PC-9 (cell line): ENCODE measurements at regions not wholly inside any gene's neighbourhood (a gene's known extent, or its start where the extent isn't known, plus 50 kb on each side); places are given as distances from the start of the nearest gene placed in this dataset.

Experiments used
- BruUV-seq: library from RNA; stranded (reverse); fragments of 400-500 nt; replicated peaks from 2 replicates; lab custom pipeline; 2021; lab: Mats Ljungman, UMichigan
- CTCF ChIA-PET: fragments of 300-600 bp; sonication (Branson Sonifier 250); formaldehyde crosslinking; loops from one replicate; lab custom pipeline; 2022; ENCODE audit warnings: antibody characterized with exemption; lab: Charles Lee
- POLR2A ChIA-PET: fragments of 300-600 bp; sonication (Branson Sonifier 250); formaldehyde crosslinking; loops from one replicate; lab custom pipeline; 2022; ENCODE audit warnings: antibody characterized with exemption; ENCODE audit not compliant: unreplicated experiment; lab: Charles Lee
- DNase-seq, 2 experiments: peaks; one replicate each; pipeline versions ENCODE4 v3.0.0 to v3.0.0-alpha.2; 2015 to 2022; ENCODE audit warnings: mixed read lengths in 1 of 2
- H2AFZ ChIP-seq: fragments of 200-600 bp; sonication (generic); 2 replicates; pipeline ENCODE4 v1.8.1; 2017; ENCODE audit warnings: antibody characterized with exemption
- H3F3A ChIP-seq: fragments of 200-600 bp; sonication (generic); 2 replicates; pipeline ENCODE4 v1.8.1; 2017; ENCODE audit warnings: antibody characterized with exemption, mild to moderate bottlenecking, low read depth; ENCODE audit not compliant: insufficient read depth
- H3K27ac ChIP-seq: fragments of 200-600 bp; sonication (generic); 2 replicates; pipeline ENCODE4 v1.6.1; 2016; ENCODE audit warnings: mixed run types
- H3K27me3 ChIP-seq: fragments of 200-600 bp; sonication (generic); 2 replicates; pipeline ENCODE4 v1.6.1; 2016; ENCODE audit warnings: low read depth, mixed run types; ENCODE audit not compliant: insufficient read depth
- H3K36me3 ChIP-seq: fragments of 200-600 bp; sonication (generic); 2 replicates; pipeline ENCODE4 v1.6.1; 2016; ENCODE audit warnings: low read depth, mixed run types
- H3K4me1 ChIP-seq: fragments of 200-600 bp; sonication (generic); replicated peaks from 2 replicates; pipeline ENCODE4 v1.6.1; 2016; ENCODE audit warnings: mixed run types; ENCODE audit not compliant: insufficient read depth
- H3K4me2 ChIP-seq: fragments of 200-600 bp; sonication (generic); 2 replicates; pipeline ENCODE4 v1.6.1; 2017; ENCODE audit warnings: mixed run types
- H3K4me3 ChIP-seq: fragments of 200-600 bp; sonication (generic); 2 replicates; pipeline ENCODE4 v1.6.1; 2016; ENCODE audit warnings: mixed run types
- H3K79me2 ChIP-seq: fragments of 200-600 bp; sonication (generic); 2 replicates; pipeline ENCODE4 v1.6.1; 2017; ENCODE audit warnings: low read depth, mixed run types
- H3K9me2 ChIP-seq: fragments of 200-600 bp; sonication (generic); 2 replicates; pipeline ENCODE4 v1.8.1; 2017; ENCODE audit warnings: mild to moderate bottlenecking; ENCODE audit not compliant: insufficient read depth
- H3K9me3 ChIP-seq: fragments of 200-600 bp; sonication (generic); 2 replicates; pipeline ENCODE4 v1.8.1; 2016; ENCODE audit warnings: low read depth; ENCODE audit not compliant: insufficient read depth
- H4K20me1 ChIP-seq: fragments of 200-600 bp; sonication (generic); 2 replicates; pipeline ENCODE4 v1.8.1; 2017; ENCODE audit not compliant: insufficient read depth
- EZH2 ChIP-seq: fragments of 200-600 bp; sonication (generic); IDR thresholded peaks from 2 replicates; pipeline ENCODE4 v1.8.0; 2017; ENCODE audit warnings: antibody characterized with exemption, low read depth
- intact Hi-C: fragments of 100-400 bp; cut with micrococcal nuclease; formaldehyde crosslinking; loops from one replicate; pipeline ENCODE4 v1.10.0; 2022; ENCODE audit not compliant: unreplicated experiment
- TF ChIP-seq, protein P1 (sequence below): fragments of 200-600 bp; sonication (generic); conservative IDR thresholded peaks from 2 replicates; pipeline ENCODE4 v1.6.1; 2017; ENCODE audit warnings: mixed run types, antibody characterized with exemption, mild to moderate bottlenecking, moderate library complexity

DNA sequence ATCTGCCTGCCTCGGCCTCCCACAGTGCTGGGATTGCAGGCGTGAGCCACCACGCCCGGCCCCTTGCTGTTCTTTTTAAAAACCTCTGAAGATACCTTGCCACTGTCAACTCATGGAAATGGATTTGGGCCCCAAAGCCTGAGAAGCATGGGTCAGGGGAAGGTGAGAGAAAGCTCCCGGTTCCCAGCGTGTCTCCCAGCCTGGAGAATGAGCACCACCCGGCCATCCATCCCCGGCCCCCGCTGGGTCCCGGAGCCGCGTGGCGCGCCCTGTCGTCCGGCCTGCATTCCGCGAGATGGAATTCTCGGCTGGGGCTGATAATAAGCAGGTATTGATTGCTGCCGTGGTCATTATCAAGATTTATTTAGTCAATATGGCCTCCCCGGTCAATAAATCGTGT lies 126.5 kb upstream of the MYL2 start:
- ChIA-PET POLR2A (no interaction called here), CTCF (no interaction called here)
- H3F3A ChIP-seq = no peaks in the 10 kb centered on the region
- peaks cover 84% of the 10 kb centered on the region for H3K27me3 ChIP-seq
- intact Hi-C loops = no loop called here
- no peak overlapping the region for H3K4me3 ChIP-seq
- H3K27ac ChIP-seq = no peak overlapping the region
- H3K36me3 ChIP-seq = no peaks in the 10 kb centered on the region
- no peaks in the 10 kb centered on the region for H3K79me2 ChIP-seq
- no peaks in the 10 kb centered on the region for H4K20me1 ChIP-seq
- no TSS peak for BruUV-seq
- H3K9me2 ChIP-seq = no peaks in the 10 kb centered on the region
- no peak overlapping the region for H3K4me2 ChIP-seq
- DNase-seq = no peak
- no peaks in the 10 kb centered on the region for H3K9me3 ChIP-seq
- H3K4me1 ChIP-seq = no peaks in the 10 kb centered on the region
- no peak for TF ChIP-seq EZH2
- TF ChIP-seq, protein P1, sequence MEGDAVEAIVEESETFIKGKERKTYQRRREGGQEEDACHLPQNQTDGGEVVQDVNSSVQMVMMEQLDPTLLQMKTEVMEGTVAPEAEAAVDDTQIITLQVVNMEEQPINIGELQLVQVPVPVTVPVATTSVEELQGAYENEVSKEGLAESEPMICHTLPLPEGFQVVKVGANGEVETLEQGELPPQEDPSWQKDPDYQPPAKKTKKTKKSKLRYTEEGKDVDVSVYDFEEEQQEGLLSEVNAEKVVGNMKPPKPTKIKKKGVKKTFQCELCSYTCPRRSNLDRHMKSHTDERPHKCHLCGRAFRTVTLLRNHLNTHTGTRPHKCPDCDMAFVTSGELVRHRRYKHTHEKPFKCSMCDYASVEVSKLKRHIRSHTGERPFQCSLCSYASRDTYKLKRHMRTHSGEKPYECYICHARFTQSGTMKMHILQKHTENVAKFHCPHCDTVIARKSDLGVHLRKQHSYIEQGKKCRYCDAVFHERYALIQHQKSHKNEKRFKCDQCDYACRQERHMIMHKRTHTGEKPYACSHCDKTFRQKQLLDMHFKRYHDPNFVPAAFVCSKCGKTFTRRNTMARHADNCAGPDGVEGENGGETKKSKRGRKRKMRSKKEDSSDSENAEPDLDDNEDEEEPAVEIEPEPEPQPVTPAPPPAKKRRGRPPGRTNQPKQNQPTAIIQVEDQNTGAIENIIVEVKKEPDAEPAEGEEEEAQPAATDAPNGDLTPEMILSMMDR = no peak
- H2AFZ ChIP-seq = no peak overlapping the region

DNA sequence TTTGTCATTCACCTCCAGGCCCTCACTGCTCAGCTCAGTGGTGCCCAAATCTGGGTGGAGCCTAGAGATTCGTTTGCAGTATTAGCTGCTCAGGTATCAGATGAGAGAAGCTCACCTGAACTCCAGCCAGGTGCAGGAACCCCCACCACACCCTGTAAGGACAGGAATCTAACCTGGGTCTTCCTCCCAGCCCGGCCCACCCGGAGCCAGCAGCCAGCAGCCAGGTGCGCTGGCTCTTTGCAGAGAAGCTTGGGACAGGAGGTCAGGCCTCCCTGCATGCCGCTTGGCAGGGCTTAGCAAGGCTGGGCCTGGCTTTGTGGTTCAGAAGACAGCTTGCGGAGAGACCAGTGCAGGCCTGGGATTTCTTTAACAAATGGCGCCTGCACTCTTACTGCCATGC lies 125.6 kb upstream of the MYL2 start:
- Histone ChIP-seq H3K9me3 (no peaks in the 10 kb centered on the region), H3K4me1 (no peaks in the 10 kb centered on the region), H3K27me3 (peaks cover 77% of the 10 kb centered on the region), H3K4me2 (no peak overlapping the region), H2AFZ (no peak overlapping the region), H3K79me2 (no peaks in the 10 kb centered on the region), H3K9me2 (no peaks in the 10 kb centered on the region), H3K27ac (no peak overlapping the region), H3K36me3 (no peaks in the 10 kb centered on the region), H4K20me1 (no peaks in the 10 kb centered on the region), H3F3A (no peaks in the 10 kb centered on the region), H3K4me3 (no peak overlapping the region)
- ChIA-PET CTCF (no interaction called here), POLR2A (no interaction called here)
- TF ChIP-seq, protein P1 = no peak
- intact Hi-C loops = no loop called here
- DNase-seq = no peak
- BruUV-seq = no TSS peak

DNA sequence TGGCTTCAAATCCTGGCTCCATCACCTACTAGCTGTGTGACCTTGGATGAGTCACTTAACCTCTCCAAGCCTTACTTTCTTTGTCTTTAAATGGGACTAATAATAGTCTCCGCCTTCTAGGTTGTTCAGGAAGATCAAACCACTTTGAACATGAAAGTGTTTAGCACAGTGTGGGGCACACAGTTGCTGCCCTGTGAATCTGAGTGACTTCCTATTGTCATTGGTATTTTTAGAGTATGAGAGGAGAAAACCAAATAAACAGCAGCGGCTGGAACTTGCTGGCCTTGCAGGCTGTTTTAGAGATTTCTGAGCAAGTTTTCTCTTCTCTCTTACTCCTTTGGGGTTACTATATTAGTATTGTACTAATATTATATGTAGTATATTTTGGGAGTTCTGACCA lies 120.7 kb upstream of the MYL2 start:
- peaks cover 72% of the 10 kb centered on the region for H3K27me3 ChIP-seq
- no peaks in the 10 kb centered on the region for H3K9me2 ChIP-seq
- no peak overlapping the region for H3K4me3 ChIP-seq
- ChIA-PET CTCF (no interaction called here), POLR2A (no interaction called here)
- no peaks in the 10 kb centered on the region for H3K79me2 ChIP-seq
- no peaks in the 10 kb centered on the region for H3K4me1 ChIP-seq
- no peaks in the 10 kb centered on the region for H3K36me3 ChIP-seq
- BruUV-seq = no TSS peak
- H3K9me3 ChIP-seq = no peaks in the 10 kb centered on the region
- TF ChIP-seq EZH2 = no peak
- TF ChIP-seq, protein P1 = no peak
- intact Hi-C loops = no loop called here
- no peak overlapping the region for H3K27ac ChIP-seq
- no peak overlapping the region for H3K4me2 ChIP-seq
- no peaks in the 10 kb centered on the region for H4K20me1 ChIP-seq
- no peak for DNase-seq
- no peak overlapping the region for H2AFZ ChIP-seq
- no peaks in the 10 kb centered on the region for H3F3A ChIP-seq
